ENCODE measurements at regions not wholly inside any gene's neighbourhood (a gene's known extent, or its start where the extent isn't known, plus 50 kb on each side); places are given as distances from the start of the nearest gene placed in this dataset.

DNA sequence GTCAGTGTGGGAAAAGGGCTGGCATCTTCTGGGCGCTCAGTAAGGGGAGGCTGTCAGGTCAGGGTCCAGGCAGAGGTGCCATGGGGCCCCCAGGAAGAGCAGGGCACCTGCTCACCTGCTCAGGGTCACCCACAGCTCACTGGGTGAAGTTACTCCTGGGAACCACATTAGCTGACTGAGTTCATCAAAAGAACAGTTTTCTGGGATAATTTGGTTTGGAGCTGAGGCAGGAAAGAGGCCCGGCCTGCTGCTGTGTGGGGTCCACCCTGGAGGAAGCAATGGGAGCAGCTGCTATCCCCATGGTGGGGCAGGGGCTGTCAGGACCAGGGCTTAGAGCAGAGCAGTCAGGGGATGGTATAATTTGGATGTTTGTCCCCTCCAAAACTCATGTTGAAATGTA lies 97.2 kb upstream of the GPC1 start:
- H3K4me3 ChIP-seq, result no peak overlapping the region
- no peak for DNase-seq (ENCODE audit: low spot score)
- H3K36me3 ChIP-seq (replicated peaks; ENCODE audit: insufficient read depth, low read depth), result no peaks in the 10 kb centered on the region
- no peaks in the 10 kb centered on the region for H3K4me1 ChIP-seq (ENCODE audit: insufficient read depth)
- H3K27ac ChIP-seq, result no peak overlapping the region
- no peaks in the 10 kb centered on the region for H3K79me2 ChIP-seq
- H3K27me3 ChIP-seq, result no peaks in the 10 kb centered on the region
- WGBS (ENCODE audit: low lambda C conversion rate, missing lambda C conversion rate), result 82% methylated on average over 2 of the region's 2 CpGs
- no peak overlapping the region for H2AFZ ChIP-seq
- no peaks in the 10 kb centered on the region for H4K20me1 ChIP-seq (ENCODE audit: insufficient read depth, poor library complexity, severe bottlenecking)
- no peaks in the 10 kb centered on the region for H3K9me2 ChIP-seq (replicated peaks; ENCODE audit: insufficient read depth)
- no peak overlapping the region for H3K4me2 ChIP-seq
- TF ChIP-seq, protein P1, sequence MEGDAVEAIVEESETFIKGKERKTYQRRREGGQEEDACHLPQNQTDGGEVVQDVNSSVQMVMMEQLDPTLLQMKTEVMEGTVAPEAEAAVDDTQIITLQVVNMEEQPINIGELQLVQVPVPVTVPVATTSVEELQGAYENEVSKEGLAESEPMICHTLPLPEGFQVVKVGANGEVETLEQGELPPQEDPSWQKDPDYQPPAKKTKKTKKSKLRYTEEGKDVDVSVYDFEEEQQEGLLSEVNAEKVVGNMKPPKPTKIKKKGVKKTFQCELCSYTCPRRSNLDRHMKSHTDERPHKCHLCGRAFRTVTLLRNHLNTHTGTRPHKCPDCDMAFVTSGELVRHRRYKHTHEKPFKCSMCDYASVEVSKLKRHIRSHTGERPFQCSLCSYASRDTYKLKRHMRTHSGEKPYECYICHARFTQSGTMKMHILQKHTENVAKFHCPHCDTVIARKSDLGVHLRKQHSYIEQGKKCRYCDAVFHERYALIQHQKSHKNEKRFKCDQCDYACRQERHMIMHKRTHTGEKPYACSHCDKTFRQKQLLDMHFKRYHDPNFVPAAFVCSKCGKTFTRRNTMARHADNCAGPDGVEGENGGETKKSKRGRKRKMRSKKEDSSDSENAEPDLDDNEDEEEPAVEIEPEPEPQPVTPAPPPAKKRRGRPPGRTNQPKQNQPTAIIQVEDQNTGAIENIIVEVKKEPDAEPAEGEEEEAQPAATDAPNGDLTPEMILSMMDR (IDR thresholded peaks at IDR 0.05; ENCODE audit: poor library complexity), result no peak
- TF ChIP-seq EZH2phosphoT487 (IDR thresholded peaks at IDR 0.05; ENCODE audit: low read depth, severe bottlenecking, unreplicated experiment), result no peak
- TF ChIP-seq EZH2 (IDR thresholded peaks at IDR 0.05; ENCODE audit: borderline replicate concordance), result no peak
- H3K9me3 ChIP-seq (ENCODE audit: low read depth), result no peaks in the 10 kb centered on the region

DNA sequence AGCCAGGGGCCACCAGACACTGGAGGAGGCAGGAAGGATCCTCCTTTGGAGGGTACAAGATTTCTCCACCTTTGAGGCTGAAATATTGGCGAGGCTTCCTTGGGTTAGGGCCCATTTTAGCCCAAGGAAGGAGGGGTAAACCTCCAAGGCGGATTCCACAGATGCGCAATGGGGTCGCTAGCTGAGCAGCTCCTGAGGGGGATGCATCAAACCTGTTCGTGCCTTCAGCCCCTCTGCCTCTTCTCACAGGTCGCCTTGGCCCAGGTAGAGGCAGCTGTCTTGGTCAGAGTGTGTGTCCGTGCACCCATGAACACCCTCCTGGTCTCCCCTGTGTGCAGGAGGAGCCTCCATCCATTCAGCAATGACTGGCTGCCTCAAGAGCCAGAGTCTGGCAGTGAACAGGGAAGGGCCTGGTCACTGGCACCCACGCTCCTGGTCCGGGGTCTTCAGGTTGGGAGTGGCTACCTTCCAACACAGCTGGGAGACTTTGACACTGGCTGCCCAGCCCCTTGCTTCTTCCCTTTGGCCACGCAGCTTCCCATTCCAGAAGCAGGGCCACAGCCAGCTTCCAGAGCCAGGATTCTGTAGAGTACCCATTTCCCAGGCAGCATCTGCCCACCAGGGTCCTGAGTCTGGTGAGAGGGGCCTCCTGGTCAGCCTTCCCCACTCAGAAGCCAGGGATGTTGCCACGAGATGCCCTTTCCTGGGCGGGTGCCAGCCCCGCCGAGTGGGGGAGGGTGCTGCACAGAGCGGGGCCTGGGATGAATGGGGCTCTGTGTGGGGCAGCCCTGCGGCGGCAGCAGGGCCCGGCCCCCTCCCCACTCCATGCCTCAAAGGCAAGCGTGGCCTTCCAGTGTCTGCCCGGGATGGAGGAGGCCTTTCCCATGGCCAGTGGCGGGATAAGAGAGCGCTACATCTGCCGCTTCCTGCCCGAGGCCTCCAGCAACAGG lies 95.8 kb upstream of the GPC1 start:
- 92% methylated on average over 24 of the region's 24 CpGs for WGBS (ENCODE audit: low lambda C conversion rate, missing lambda C conversion rate)
- no peak overlapping the region for H2AFZ ChIP-seq
- H3K27ac ChIP-seq, result no peak overlapping the region
- no peaks in the 10 kb centered on the region for H3K27me3 ChIP-seq
- no peaks in the 10 kb centered on the region for H3K36me3 ChIP-seq (replicated peaks; ENCODE audit: insufficient read depth, low read depth)
- H3K4me2 ChIP-seq, result no peak overlapping the region
- no peak overlapping the region for H3K4me3 ChIP-seq
- H3K4me1 ChIP-seq (ENCODE audit: insufficient read depth), result no peaks in the 10 kb centered on the region
- no peak for DNase-seq (ENCODE audit: low spot score)
- H3K9me3 ChIP-seq (ENCODE audit: low read depth), result no peaks in the 10 kb centered on the region
- no peak for TF ChIP-seq EZH2 (IDR thresholded peaks at IDR 0.05; ENCODE audit: borderline replicate concordance)
- TF ChIP-seq, protein P1 (IDR thresholded peaks at IDR 0.05; ENCODE audit: poor library complexity), result no peak
- no peak for TF ChIP-seq EZH2phosphoT487 (IDR thresholded peaks at IDR 0.05; ENCODE audit: low read depth, severe bottlenecking, unreplicated experiment)
- H3K79me2 ChIP-seq, result no peaks in the 10 kb centered on the region
- no peaks in the 10 kb centered on the region for H3K9me2 ChIP-seq (replicated peaks; ENCODE audit: insufficient read depth)
- no peaks in the 10 kb centered on the region for H4K20me1 ChIP-seq (ENCODE audit: insufficient read depth, poor library complexity, severe bottlenecking)

DNA sequence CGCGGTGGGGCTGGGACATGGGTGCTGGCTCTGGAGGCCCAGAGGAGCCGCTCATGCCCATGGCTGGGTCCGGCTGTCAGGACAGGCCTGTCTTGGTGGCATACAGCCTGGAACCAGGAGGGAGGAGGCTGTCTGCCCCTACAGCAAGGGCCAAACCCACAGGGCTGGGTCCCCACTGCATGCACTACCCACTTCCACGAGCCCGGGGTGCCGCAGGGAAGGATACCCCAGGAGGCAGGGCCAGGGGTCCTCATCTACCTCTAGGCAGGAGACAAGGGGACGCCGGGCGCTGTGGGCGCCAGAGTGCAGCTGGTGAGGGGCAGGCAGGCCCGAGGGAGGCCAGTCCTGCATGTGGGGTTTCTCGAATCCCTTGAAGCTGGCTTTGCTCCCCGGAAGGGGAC lies 95.1 kb upstream of the GPC1 start:
- 94% methylated on average over 14 of the region's 14 CpGs for WGBS (ENCODE audit: low lambda C conversion rate, missing lambda C conversion rate)

More for the DNA sequence above, 95.1 kb upstream of the GPC1 start:
- Histone ChIP-seq H3K4me2 (no peak overlapping the region), H2AFZ (no peak overlapping the region), H3K79me2 (no peaks in the 10 kb centered on the region), H3K36me3 (replicated peaks; ENCODE audit: insufficient read depth, low read depth) (no peaks in the 10 kb centered on the region), H3K27me3 (no peaks in the 10 kb centered on the region), H3K9me2 (replicated peaks; ENCODE audit: insufficient read depth) (no peaks in the 10 kb centered on the region), H3K4me1 (ENCODE audit: insufficient read depth) (no peaks in the 10 kb centered on the region), H3K4me3 (no peak overlapping the region), H3K9me3 (ENCODE audit: low read depth) (no peaks in the 10 kb centered on the region), H4K20me1 (ENCODE audit: insufficient read depth, poor library complexity, severe bottlenecking) (no peaks in the 10 kb centered on the region), H3K27ac (no peak overlapping the region)
- TF ChIP-seq, protein P1 (IDR thresholded peaks at IDR 0.05; ENCODE audit: poor library complexity), result no peak
- no peak for TF ChIP-seq EZH2phosphoT487 (IDR thresholded peaks at IDR 0.05; ENCODE audit: low read depth, severe bottlenecking, unreplicated experiment)
- TF ChIP-seq EZH2 (IDR thresholded peaks at IDR 0.05; ENCODE audit: borderline replicate concordance), result no peak
- DNase-seq (ENCODE audit: low spot score), result no peak
